ENCODE measurements at regions not wholly inside any gene's neighbourhood (a gene's known extent, or its start where the extent isn't known, plus 50 kb on each side); places are given as distances from the start of the nearest gene placed in this dataset.
"Not testable (repeated sequence)": the region's sequence is repeated elsewhere in the genome, so short reads cannot be mapped to it uniquely, and the experiment has no call there.

DNA sequence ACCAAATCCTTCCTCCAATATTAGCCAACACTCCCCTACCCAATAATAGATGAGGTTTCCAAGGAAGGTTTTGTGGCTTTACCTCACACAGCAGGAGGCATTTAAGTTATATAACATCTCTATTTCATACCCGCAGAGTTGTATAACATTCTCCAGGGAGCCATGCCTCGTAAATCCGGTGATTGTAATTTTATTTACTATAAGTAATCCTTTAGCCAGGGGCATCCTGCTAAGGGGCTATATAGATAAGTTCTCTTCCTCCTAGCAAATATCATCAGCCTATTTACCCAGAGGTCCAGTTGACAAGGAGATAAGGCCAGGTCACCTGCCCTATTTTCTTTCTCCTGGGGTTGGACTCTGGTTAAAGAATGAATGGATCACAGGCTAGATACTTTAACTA, 2051.0 kb downstream of the EFNA5 start:
- peak; percentile 36 for DNase-seq (ENCODE audit: extremely low spot score)
- TF ChIP-seq FOXA1 (IDR thresholded peaks at IDR 0.05) (no peak), LEF1 (IDR thresholded peaks at IDR 0.05; ENCODE audit: borderline replicate concordance) (no peak), L3MBTL2 (conservative IDR thresholded peaks at IDR 0.05) (no peak), CTBP1 (IDR thresholded peaks at IDR 0.05; ENCODE audit: borderline replicate concordance) (peak; percentile 49; the same call in 1 of the 2 replicates), SP1 (IDR thresholded peaks at IDR 0.05) (no peak), TARDBP (IDR thresholded peaks at IDR 0.05) (no peak), BHLHE40 (IDR thresholded peaks at IDR 0.05; ENCODE audit: borderline replicate concordance) (no peak), FOXM1 (IDR thresholded peaks at IDR 0.05; ENCODE audit: borderline replicate concordance) (no peak), SUZ12 (IDR thresholded peaks at IDR 0.05) (no peak), ELF4 (IDR thresholded peaks at IDR 0.05) (no peak), ZNF384 (IDR thresholded peaks at IDR 0.05) (no peak)
- TF ChIP-seq, protein P1, sequence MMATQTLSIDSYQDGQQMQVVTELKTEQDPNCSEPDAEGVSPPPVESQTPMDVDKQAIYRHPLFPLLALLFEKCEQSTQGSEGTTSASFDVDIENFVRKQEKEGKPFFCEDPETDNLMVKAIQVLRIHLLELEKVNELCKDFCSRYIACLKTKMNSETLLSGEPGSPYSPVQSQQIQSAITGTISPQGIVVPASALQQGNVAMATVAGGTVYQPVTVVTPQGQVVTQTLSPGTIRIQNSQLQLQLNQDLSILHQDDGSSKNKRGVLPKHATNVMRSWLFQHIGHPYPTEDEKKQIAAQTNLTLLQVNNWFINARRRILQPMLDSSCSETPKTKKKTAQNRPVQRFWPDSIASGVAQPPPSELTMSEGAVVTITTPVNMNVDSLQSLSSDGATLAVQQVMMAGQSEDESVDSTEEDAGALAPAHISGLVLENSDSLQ (IDR thresholded peaks at IDR 0.05): peak; percentile 67
- ChIA-PET POLR2A (no interaction called here), CTCF (interaction anchor here (0.7 kb wide), 1 partner anchor 593 kb away, joined by 3 read pairs; no protein-coding TSS in a partner anchor)

DNA sequence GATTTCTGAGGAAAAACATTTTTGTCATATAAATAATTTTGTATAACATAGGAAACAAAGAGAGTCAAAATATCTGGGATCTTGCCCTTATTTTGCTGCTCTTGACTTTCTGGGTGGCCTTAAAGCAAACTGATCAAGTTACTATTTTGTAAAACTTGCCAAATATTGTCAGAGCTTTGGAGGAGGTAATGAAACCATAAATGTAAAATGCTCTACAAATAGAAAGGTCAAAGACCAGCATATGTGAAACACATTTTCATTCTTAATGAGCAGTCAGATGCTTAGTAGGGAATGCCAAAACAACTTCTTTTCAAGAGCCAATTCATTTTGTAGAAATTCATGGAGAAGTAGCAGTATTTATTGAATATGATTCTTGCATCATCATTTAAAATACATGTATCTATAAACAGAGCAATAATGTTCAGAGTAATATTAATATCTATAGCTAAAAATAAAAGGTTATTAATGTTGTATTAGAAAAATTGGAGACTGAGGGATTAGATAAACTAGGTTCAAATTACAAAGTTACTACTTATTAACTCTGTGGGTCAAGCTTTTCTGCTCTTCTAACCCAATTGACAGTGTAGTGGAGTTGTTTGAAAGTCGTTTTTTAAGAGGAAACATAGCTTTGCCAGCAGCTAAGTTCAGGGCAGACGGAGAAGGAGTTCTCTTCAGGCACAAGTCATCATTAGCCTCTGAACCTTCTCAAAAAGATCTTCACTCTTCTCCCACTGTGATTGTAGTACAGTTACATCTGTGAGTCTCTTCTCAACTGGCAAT, 2053.1 kb downstream of the EFNA5 start:
- no peak for TF ChIP-seq FOXM1 (IDR thresholded peaks at IDR 0.05; ENCODE audit: borderline replicate concordance)
- TF ChIP-seq SUZ12 (IDR thresholded peaks at IDR 0.05): no peak
- TF ChIP-seq FOXK2 (IDR thresholded peaks at IDR 0.05): no peak
- no peak for TF ChIP-seq ARNT (IDR thresholded peaks at IDR 0.05)
- TF ChIP-seq ZNF384 (IDR thresholded peaks at IDR 0.05): no peak
- TF ChIP-seq, protein P1 (IDR thresholded peaks at IDR 0.05): no peak
- TF ChIP-seq LEF1 (IDR thresholded peaks at IDR 0.05; ENCODE audit: borderline replicate concordance): no peak
- TF ChIP-seq L3MBTL2 (conservative IDR thresholded peaks at IDR 0.05): no peak
- no peak for TF ChIP-seq CTBP1 (IDR thresholded peaks at IDR 0.05; ENCODE audit: borderline replicate concordance)
- no peak for TF ChIP-seq ELF4 (IDR thresholded peaks at IDR 0.05)
- no peak for TF ChIP-seq FOXA1 (IDR thresholded peaks at IDR 0.05)
- TF ChIP-seq BHLHE40 (IDR thresholded peaks at IDR 0.05; ENCODE audit: borderline replicate concordance): no peak
- TF ChIP-seq TARDBP (IDR thresholded peaks at IDR 0.05): no peak
- no peak for TF ChIP-seq NFRKB (IDR thresholded peaks at IDR 0.05)
- TF ChIP-seq SP1 (IDR thresholded peaks at IDR 0.05): no peak
- TF ChIP-seq HDGF (IDR thresholded peaks at IDR 0.05; ENCODE audit: borderline replicate concordance): no peak
- CTCF ChIA-PET: no interaction called here
- no peak for DNase-seq (ENCODE audit: extremely low spot score)
- POLR2A ChIA-PET: no interaction called here

DNA sequence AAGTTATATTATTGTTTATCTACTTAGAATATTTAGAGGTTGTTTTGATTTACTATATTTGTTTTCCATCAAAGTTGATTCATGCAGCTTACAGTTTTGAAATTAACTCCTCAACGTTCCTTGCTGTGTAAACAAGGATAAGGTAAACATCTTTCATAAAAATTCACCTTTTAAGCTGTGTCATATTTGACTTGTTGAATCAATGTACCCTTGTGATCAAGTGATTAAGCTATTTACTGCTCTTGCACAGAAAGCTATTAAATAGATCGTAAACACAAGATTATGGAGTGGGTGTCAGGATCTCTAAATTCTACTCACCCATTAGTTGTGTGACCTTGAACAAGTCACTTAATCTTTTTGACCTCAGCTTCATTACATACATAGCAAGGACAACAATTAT, 2054.0 kb upstream of the NUDT12 start:
- DNase-seq (ENCODE audit: extremely low spot score): no peak
- TF ChIP-seq FOXK2 (IDR thresholded peaks at IDR 0.05): no peak
- no peak for TF ChIP-seq TARDBP (IDR thresholded peaks at IDR 0.05)
- TF ChIP-seq SP1 (IDR thresholded peaks at IDR 0.05): no peak
- no peak for TF ChIP-seq SUZ12 (IDR thresholded peaks at IDR 0.05)
- TF ChIP-seq ARNT (IDR thresholded peaks at IDR 0.05): no peak
- TF ChIP-seq, protein P1 (IDR thresholded peaks at IDR 0.05): no peak
- TF ChIP-seq ZNF384 (IDR thresholded peaks at IDR 0.05): no peak
- no peak for TF ChIP-seq HDGF (IDR thresholded peaks at IDR 0.05; ENCODE audit: borderline replicate concordance)
- no peak for TF ChIP-seq LEF1 (IDR thresholded peaks at IDR 0.05; ENCODE audit: borderline replicate concordance)
- CTCF ChIA-PET: no interaction called here
- POLR2A ChIA-PET: no interaction called here

DNA sequence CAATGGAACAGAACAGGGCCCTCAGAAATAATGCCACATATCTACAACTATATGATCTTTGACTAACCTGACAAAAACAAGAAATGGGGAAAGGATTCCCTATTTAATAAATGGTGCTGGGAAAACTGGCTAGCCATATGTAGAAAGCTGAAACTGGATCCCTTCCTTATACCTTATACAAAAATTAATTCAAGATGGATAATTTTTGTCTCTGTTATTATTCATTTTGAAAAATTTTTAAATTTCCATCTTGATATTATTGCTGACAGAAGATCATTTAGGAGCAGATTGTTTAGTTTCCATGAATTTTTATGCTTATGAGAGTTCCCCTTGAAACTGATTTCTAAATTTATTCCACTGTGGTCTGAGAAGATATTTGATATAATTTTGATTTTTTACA, 2039.8 kb upstream of the NUDT12 start:
- CTCF ChIA-PET; DNase-seq (ENCODE audit: extremely low spot score); POLR2A ChIA-PET: not testable (repeated sequence)

DNA sequence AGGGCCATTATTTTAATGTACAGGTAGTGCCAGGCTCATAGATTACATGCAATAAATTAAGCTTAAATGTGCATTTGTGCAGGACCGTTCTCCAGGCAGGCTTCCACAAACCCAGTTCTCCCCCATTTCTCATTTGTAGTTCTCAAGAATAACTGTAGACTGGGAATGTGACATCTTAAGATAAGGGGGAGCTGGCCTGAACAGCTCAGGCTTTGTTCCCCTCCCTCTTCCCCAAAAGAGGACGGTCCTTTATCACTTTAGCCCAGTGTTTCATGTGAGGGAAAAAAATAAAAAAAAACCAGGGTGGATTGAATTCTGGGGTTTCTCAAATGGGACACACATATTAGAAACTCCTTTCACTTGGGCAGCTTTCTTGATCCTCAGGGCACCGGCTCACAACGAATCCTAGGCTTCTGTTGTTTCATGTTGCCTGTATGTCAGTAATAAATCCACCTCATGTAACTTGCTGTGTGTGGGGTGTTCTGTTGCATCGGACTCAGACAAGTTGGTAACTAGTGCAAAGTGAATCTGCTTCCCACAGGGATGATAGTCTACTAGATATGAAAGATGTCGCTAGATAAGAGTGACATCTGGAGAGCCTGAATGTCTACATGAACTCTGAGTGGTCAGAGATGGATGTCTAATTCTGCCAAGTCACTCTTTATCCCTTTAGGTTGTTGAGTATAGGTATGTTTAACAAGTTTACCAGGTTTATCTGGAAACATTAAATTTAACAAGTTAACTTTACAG, 2030.6 kb upstream of the NUDT12 start:
- TF ChIP-seq TARDBP (IDR thresholded peaks at IDR 0.05) (no peak), LEF1 (IDR thresholded peaks at IDR 0.05; ENCODE audit: borderline replicate concordance) (no peak), SP1 (IDR thresholded peaks at IDR 0.05) (no peak), FOXM1 (IDR thresholded peaks at IDR 0.05; ENCODE audit: borderline replicate concordance) (no peak), L3MBTL2 (conservative IDR thresholded peaks at IDR 0.05) (no peak), NFRKB (IDR thresholded peaks at IDR 0.05) (no peak), HDGF (IDR thresholded peaks at IDR 0.05; ENCODE audit: borderline replicate concordance) (no peak), SUZ12 (IDR thresholded peaks at IDR 0.05) (no peak)
- POLR2A ChIA-PET: no interaction called here
- no peak for DNase-seq (ENCODE audit: extremely low spot score)
- CTCF ChIA-PET: no interaction called here

DNA sequence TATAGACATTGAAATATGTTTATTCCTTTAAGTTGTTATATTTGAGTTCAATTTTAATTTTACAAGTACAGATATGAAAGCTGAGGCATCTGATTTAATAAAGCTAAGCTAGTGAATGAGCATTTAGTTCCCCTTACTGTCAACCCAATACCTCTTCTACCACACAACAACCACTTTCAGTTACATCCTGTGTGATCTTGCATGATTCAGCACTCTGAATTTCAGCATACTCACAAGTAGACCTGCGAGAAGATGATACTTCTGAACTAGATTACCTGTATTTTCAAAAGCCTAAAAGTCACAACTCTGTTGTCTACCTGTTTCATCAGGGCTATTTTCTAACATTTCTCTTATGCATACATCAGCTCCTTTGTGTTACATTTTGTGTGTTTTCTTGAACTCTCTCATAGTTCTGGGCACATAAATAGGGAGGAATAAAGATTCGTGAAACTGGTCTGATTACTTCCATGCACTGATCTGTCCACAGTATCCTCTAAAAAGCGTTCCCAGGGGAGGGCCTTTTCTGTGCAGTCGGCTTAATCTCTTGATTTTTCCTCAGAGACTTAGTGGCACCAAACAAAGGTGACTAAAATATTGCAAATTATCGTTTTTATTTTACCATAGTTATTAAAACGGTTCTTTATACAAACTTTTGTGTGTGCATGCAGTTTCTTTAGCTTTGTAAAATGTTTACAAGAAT, 2025.5 kb upstream of the NUDT12 start:
- TF ChIP-seq TARDBP (IDR thresholded peaks at IDR 0.05): no peak
- TF ChIP-seq ELF4 (IDR thresholded peaks at IDR 0.05): no peak
- TF ChIP-seq ARNT (IDR thresholded peaks at IDR 0.05): no peak
- TF ChIP-seq LEF1 (IDR thresholded peaks at IDR 0.05; ENCODE audit: borderline replicate concordance): no peak
- no peak for TF ChIP-seq FOXA1 (IDR thresholded peaks at IDR 0.05)
- TF ChIP-seq HDGF (IDR thresholded peaks at IDR 0.05; ENCODE audit: borderline replicate concordance): no peak
- ChIA-PET CTCF (no interaction called here), POLR2A (no interaction called here)
- no peak for DNase-seq (ENCODE audit: extremely low spot score)

Measured in HEK293T (cell line).